Activated naive CD8-positive, alpha-beta T cell treated with anti-CD3 and anti-CD28 coated beads, Interleukin-2, amount 50 U/mL, for 16 hours (primary cell): ENCODE measurements at regions not wholly inside any gene's neighbourhood (a gene's known extent, or its start where the extent isn't known, plus 50 kb on each side); places are given as distances from the start of the nearest gene placed in this dataset.

Experiments
- DNase-seq: peaks from one replicate; pipeline ENCODE4 v3.0.0-alpha.2; 2020; ENCODE audit warnings: low read depth, low spot score

GRCh38 chr11:129267716-129268115, 75.6 kb upstream of the ARHGAP32 start:
- DNase-seq, result no peak

GRCh38 chr11:129266536-129266935, 74.4 kb upstream of the ARHGAP32 start:
- no peak for DNase-seq

- DNase-seq, result no peak
Observed at GRCh38 chr11:129265125-129265788, 73.1 kb upstream of the ARHGAP32 start.

GRCh38 chr11:129264114-129264513, 72.0 kb upstream of the ARHGAP32 start:
- DNase-seq, result no peak

- DNase-seq, result no peak
Observed at GRCh38 chr11:129260750-129261149, 68.6 kb upstream of the ARHGAP32 start.

GRCh38 chr11:129259931-129260348, 67.8 kb upstream of the ARHGAP32 start:
- no peak for DNase-seq

- DNase-seq, result no peak
Observed at GRCh38 chr11:129258205-129258604, 66.1 kb upstream of the ARHGAP32 start.

GRCh38 chr11:129257512-129257911, 65.4 kb upstream of the ARHGAP32 start:
- no peak for DNase-seq

GRCh38 chr11:129252621-129253020, 60.5 kb upstream of the ARHGAP32 start:
- DNase-seq, result no peak

- no peak for DNase-seq
Observed at GRCh38 chr11:129251067-129251466, 58.9 kb upstream of the ARHGAP32 start.

- DNase-seq, result no peak
Observed at GRCh38 chr11:129249923-129250322, 57.8 kb upstream of the ARHGAP32 start.

- DNase-seq, result no peak
Observed at GRCh38 chr11:129249351-129249750, 57.2 kb upstream of the ARHGAP32 start.

GRCh38 chr11:129248618-129249017, 56.5 kb upstream of the ARHGAP32 start:
- DNase-seq, result no peak

- no peak for DNase-seq
Observed at GRCh38 chr11:129247135-129247534, 55.0 kb upstream of the ARHGAP32 start.

- DNase-seq, result no peak
Observed at GRCh38 chr11:129242855-129243254, 50.7 kb upstream of the ARHGAP32 start.
